ENCODE measurements at regions not wholly inside any gene's neighbourhood (a gene's known extent, or its start where the extent isn't known, plus 50 kb on each side); places are given as distances from the start of the nearest gene placed in this dataset.

- DNase-seq (ENCODE audit: low read depth) = no peak
- no peak for TF ChIP-seq CTCF (IDR thresholded peaks at IDR 0.05; ENCODE audit: insufficient read depth, low read depth, low read length, missing control alignments)
- no peak overlapping the region for H3K4me3 ChIP-seq (ENCODE audit: low read length)
Observed at GRCh38 chr4:96139251-96139929, 299.5 kb downstream of the PDHA2 start.

DNA sequence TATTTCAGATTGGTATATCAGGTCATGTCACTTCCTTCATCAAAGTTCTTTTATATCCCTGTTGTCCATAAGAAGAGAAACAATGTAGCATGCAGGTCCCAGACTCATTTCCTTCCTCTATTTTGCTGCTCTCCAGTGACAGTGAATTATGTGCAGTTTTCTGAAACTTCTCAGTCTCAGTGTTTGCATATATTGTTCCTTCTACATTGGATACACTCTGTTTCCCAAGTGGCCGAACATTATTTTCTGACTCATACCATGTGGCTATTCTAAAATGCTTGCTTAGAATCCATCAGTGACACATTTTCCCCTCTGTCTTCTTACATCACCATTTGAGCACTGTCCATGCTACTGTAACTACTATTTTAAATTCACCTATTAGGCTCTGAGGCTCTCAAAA is 305.7 kb downstream of the PDHA2 start:
- H3K4me3 ChIP-seq (ENCODE audit: low read length) = no peak overlapping the region
- DNase-seq (ENCODE audit: low read depth) = no peak
- no peak for TF ChIP-seq CTCF (IDR thresholded peaks at IDR 0.05; ENCODE audit: insufficient read depth, low read depth, low read length, missing control alignments)

DNA sequence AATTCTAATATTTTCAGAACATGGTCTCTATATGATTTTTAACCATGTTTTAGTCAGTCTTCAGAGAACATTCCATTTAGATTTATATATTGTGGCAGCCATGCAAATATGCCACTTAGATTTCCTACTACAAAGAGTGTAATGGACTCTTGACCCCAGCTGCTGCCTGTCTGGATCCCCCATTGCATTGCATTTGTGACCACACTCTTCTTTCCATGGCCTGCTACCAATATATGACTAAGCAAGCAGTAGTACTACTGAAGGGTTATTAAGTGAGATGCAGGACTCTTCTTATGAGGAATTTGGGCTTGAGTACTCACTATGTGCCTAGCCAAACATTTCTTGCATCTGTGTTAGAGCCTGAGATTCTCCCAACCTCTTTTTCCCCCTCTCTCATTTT is 306.8 kb downstream of the PDHA2 start:
- H3K4me3 ChIP-seq (ENCODE audit: low read length) = no peak overlapping the region
- TF ChIP-seq CTCF (IDR thresholded peaks at IDR 0.05; ENCODE audit: insufficient read depth, low read depth, low read length, missing control alignments) = no peak
- DNase-seq (ENCODE audit: low read depth) = no peak

GRCh38 chr4:96149894-96150293 is 310.0 kb downstream of the PDHA2 start:
- TF ChIP-seq CTCF (IDR thresholded peaks at IDR 0.05; ENCODE audit: insufficient read depth, low read depth, low read length, missing control alignments) = no peak
- no peak for DNase-seq (ENCODE audit: low read depth)
- H3K4me3 ChIP-seq (ENCODE audit: low read length) = no peak overlapping the region

DNA sequence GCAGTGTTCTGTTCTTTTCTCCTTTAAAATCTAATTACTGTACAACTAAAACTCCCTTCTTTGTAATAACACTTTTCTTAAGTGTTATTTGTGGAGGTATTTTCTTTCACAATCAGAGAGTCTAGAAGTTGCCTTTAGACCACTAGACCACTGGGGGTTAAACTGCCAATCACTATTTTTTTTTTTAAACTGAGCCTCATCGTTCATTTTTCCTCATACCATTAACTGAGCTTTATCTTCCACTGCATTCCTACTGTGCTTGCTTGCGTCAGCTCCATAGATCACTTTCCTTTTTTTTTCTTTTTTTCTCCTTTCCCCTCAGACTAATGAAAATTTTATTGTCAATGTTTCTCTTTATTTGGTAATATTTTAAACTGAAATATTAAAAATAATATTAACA is 310.6 kb downstream of the PDHA2 start:
- H3K4me3 ChIP-seq (ENCODE audit: low read length) = no peak overlapping the region
- no peak for TF ChIP-seq CTCF (IDR thresholded peaks at IDR 0.05; ENCODE audit: insufficient read depth, low read depth, low read length, missing control alignments)
- no peak for DNase-seq (ENCODE audit: low read depth)

GRCh38 chr4:96152824-96153223 is 312.9 kb downstream of the PDHA2 start:
- no peak for DNase-seq (ENCODE audit: low read depth)
- TF ChIP-seq CTCF (IDR thresholded peaks at IDR 0.05; ENCODE audit: insufficient read depth, low read depth, low read length, missing control alignments) = no peak
- no peak overlapping the region for H3K4me3 ChIP-seq (ENCODE audit: low read length)

GRCh38 chr4:96154676-96155075 is 314.8 kb downstream of the PDHA2 start:
- no peak for TF ChIP-seq CTCF (IDR thresholded peaks at IDR 0.05; ENCODE audit: insufficient read depth, low read depth, low read length, missing control alignments)
- no peak for DNase-seq (ENCODE audit: low read depth)
- no peak overlapping the region for H3K4me3 ChIP-seq (ENCODE audit: low read length)

All from epithelial cell of esophagus (primary cell).